ENCODE measurements at regions not wholly inside any gene's neighbourhood (a gene's known extent, or its start where the extent isn't known, plus 50 kb on each side); places are given as distances from the start of the nearest gene placed in this dataset.

GRCh38 chr11:95360377-95361075 is 129.5 kb upstream of the SESN3 start:
- intact Hi-C loops (cut with micrococcal nuclease), result loop anchor here (10.0 kb wide), 2 partner anchors 206 to 344 kb away; no protein-coding TSS in a partner anchor
- CTCF ChIA-PET, result no interaction called here

More at GRCh38 chr11:95360377-95361075, 129.5 kb upstream of the SESN3 start:
- H4K20me1 ChIP-seq (replicated peaks; ENCODE audit: control insufficient read depth, extremely low read depth, insufficient read depth, low read length), result no peaks in the 10 kb centered on the region
- dilution Hi-C loops (cut with MboI; ENCODE audit: extremely low pct_ligation_motif_present, low sequenced_read_pairs), result no loop called here
- FAIRE-seq (no peak), DNase-seq (ENCODE audit: low read depth, low spot score) (no peak)
- H3K79me2 ChIP-seq (ENCODE audit: control insufficient read depth, insufficient read depth, low read length), result no peaks in the 10 kb centered on the region
- H3K9me3 ChIP-seq (replicated peaks; ENCODE audit: control insufficient read depth, insufficient read depth, low read length), result no peaks in the 10 kb centered on the region
- no peak overlapping the region for H3K27ac ChIP-seq (ENCODE audit: insufficient read depth, low read depth, low read length)
- no peak overlapping the region for H3K9ac ChIP-seq (replicated peaks; ENCODE audit: extremely low read depth, insufficient read depth, low read length)
- H3K4me1 ChIP-seq (ENCODE audit: control insufficient read depth, extremely low read depth, insufficient read depth, low read length), result no peaks in the 10 kb centered on the region
- no peak overlapping the region for H3K4me2 ChIP-seq (ENCODE audit: insufficient read depth, low read length)
- no peak overlapping the region for H3K4me3 ChIP-seq (replicated peaks in 1 of 3; ENCODE audit: insufficient read depth in 1 of 3, low read depth in 1 of 3, low read length in 3 of 3)
- peaks cover 0 to 2% of the 10 kb centered on the region in 2 experiments for H3K27me3 ChIP-seq (ENCODE audit: control insufficient read depth in 2 of 2, insufficient read depth in 2 of 2, low read length in 2 of 2)
- H3K36me3 ChIP-seq (ENCODE audit: control insufficient read depth in 2 of 2, extremely low read depth in 1 of 2, insufficient read depth in 2 of 2, low read length in 2 of 2), result no peaks in the 10 kb centered on the region
- no TSS peak for BruUV-seq (replicated peaks)
- no peak for TF ChIP-seq EZH2 (IDR thresholded peaks at IDR 0.05; ENCODE audit: borderline replicate concordance, low read depth, low read length, severe bottlenecking)
- no peak for TF ChIP-seq FOS (IDR thresholded peaks at IDR 0.05; ENCODE audit: borderline replicate concordance, insufficient read depth, low read length)
- TF ChIP-seq JUN (IDR thresholded peaks at IDR 0.05; ENCODE audit: borderline replicate concordance, insufficient read depth, insufficient read length, low read depth), result no peak
- no peak for TF ChIP-seq CTCF (IDR thresholded peaks at IDR 0.05; ENCODE audit: extremely low read depth in 1 of 2, insufficient read depth in 1 of 2, low read depth in 1 of 2, low read length in 2 of 2)
- TF ChIP-seq POLR2A (IDR thresholded peaks at IDR 0.05; ENCODE audit: low read depth, low read length), result no peak
- TF ChIP-seq POLR2AphosphoS5 (IDR thresholded peaks at IDR 0.05; ENCODE audit: insufficient read depth, low read depth, low read length), result no peak
- no peak for TF ChIP-seq MYC (IDR thresholded peaks at IDR 0.05; ENCODE audit: low read depth, low read length)
- no peak for TF ChIP-seq GATA2 (IDR thresholded peaks at IDR 0.05; ENCODE audit: insufficient read depth, insufficient read length, low read depth, low read length)
- no peak for TF ChIP-seq MAX (IDR thresholded peaks at IDR 0.05; ENCODE audit: insufficient read depth, insufficient read length)
- H2AFZ ChIP-seq (ENCODE audit: low read depth, low read length), result no peak overlapping the region
- H3K9me1 ChIP-seq (replicated peaks; ENCODE audit: control insufficient read depth, extremely low read depth, insufficient read depth, low read length), result no peaks in the 10 kb centered on the region
- POLR2A ChIA-PET, result no interaction called here

Data from endothelial cell of umbilical vein (primary cell).